SK-MEL-5 (cell line): ENCODE measurements at regions not wholly inside any gene's neighbourhood (a gene's known extent, or its start where the extent isn't known, plus 50 kb on each side); places are given as distances from the start of the nearest gene placed in this dataset.

ENCODE experiments used
- DNase-seq: peaks from one replicate; pipeline ENCODE4 v3.0.0-alpha.2; 2016; ENCODE audit warnings: low read depth, low spot score
- in situ Hi-C: cut with HindIII; loops from 2 replicates; pipeline ENCODE4 v1.10.0; 2016; ENCODE audit warnings: low sequenced_read_pairs, high pct_unique_total_duplicates, low pct_unique_long_range_greater_than_20kb

GRCh38 chr2:120401275-120402066 is 55.5 kb downstream of the INHBB start:
- DNase-seq, result no peak
- in situ Hi-C loops, result no loop called here

- in situ Hi-C loops, result no loop called here
- DNase-seq, result no peak
These were observed 56.1 kb downstream of the INHBB start for GRCh38 chr2:120402067-120402433.

- in situ Hi-C loops, result no loop called here
- no peak for DNase-seq
These were observed 56.6 kb downstream of the INHBB start for GRCh38 chr2:120402508-120402907.

GRCh38 chr2:120403261-120403660 is 57.3 kb downstream of the INHBB start:
- in situ Hi-C loops, result no loop called here
- no peak for DNase-seq

GRCh38 chr2:120403676-120404075 is 57.7 kb downstream of the INHBB start:
- no peak for DNase-seq
- in situ Hi-C loops, result no loop called here

- in situ Hi-C loops, result no loop called here
- DNase-seq, result no peak
These were observed 58.3 kb downstream of the INHBB start for GRCh38 chr2:120404274-120404673.

GRCh38 chr2:120404941-120405758 is 59.2 kb downstream of the INHBB start:
- in situ Hi-C loops, result no loop called here
- no peak for DNase-seq

- in situ Hi-C loops, result no loop called here
- DNase-seq, result no peak
These were observed 59.8 kb downstream of the INHBB start for GRCh38 chr2:120405759-120406099.

- DNase-seq, result no peak
- in situ Hi-C loops, result no loop called here
These were observed 60.6 kb downstream of the INHBB start for GRCh38 chr2:120406566-120406965.

- no peak for DNase-seq
- in situ Hi-C loops, result no loop called here
These were observed 64.6 kb downstream of the INHBB start for GRCh38 chr2:120410487-120410886.

- in situ Hi-C loops, result no loop called here
- DNase-seq, result no peak
These were observed 69.1 kb downstream of the INHBB start for GRCh38 chr2:120415060-120415459.

GRCh38 chr2:120415728-120416509 is 70.0 kb downstream of the INHBB start:
- in situ Hi-C loops, result no loop called here
- DNase-seq, result no peak

- in situ Hi-C loops, result no loop called here
- DNase-seq, result no peak
These were observed 72.3 kb downstream of the INHBB start for GRCh38 chr2:120418174-120418787.

GRCh38 chr2:120419073-120419472 is 73.1 kb downstream of the INHBB start:
- in situ Hi-C loops, result no loop called here
- DNase-seq, result no peak

GRCh38 chr2:120419955-120420354 is 74.0 kb downstream of the INHBB start:
- in situ Hi-C loops, result no loop called here
- no peak for DNase-seq

GRCh38 chr2:120421126-120421829 is 75.3 kb downstream of the INHBB start:
- in situ Hi-C loops, result no loop called here
- no peak for DNase-seq

GRCh38 chr2:120421830-120422175 is 75.9 kb downstream of the INHBB start:
- in situ Hi-C loops, result no loop called here
- DNase-seq, result no peak
